ENCODE measurements at regions not wholly inside any gene's neighbourhood (a gene's known extent, or its start where the extent isn't known, plus 50 kb on each side); places are given as distances from the start of the nearest gene placed in this dataset.

GRCh38 chr5:105409695-105410094 lies 1847.1 kb upstream of the NUDT12 start:
- no peak for TF ChIP-seq GATA2 (IDR thresholded peaks at IDR 0.05; ENCODE audit: low read depth, low read length)
- TF ChIP-seq GATA3 (IDR thresholded peaks at IDR 0.05; ENCODE audit: low read depth, low read length) = no peak
